IPS-20b (cell line): ENCODE measurements at regions not wholly inside any gene's neighbourhood (a gene's known extent, or its start where the extent isn't known, plus 50 kb on each side); places are given as distances from the start of the nearest gene placed in this dataset.

Experiments used
- H3K27ac ChIP-seq: one replicate; pipeline ENCODE4 v1.5.1; 2013; ENCODE audit warnings: low read length
- H3K27me3 ChIP-seq: 2 replicates; pipeline ENCODE4 v1.6.1; 2013; ENCODE audit warnings: mild to moderate bottlenecking, low read length, inconsistent platforms; ENCODE audit not compliant: insufficient read depth
- H3K36me3 ChIP-seq: 2 replicates; pipeline ENCODE4 v1.6.1; 2013; ENCODE audit warnings: low read depth, mild to moderate bottlenecking, inconsistent platforms, low read length, moderate library complexity; ENCODE audit not compliant: insufficient read depth
- H3K4me1 ChIP-seq: 2 replicates; pipeline ENCODE4 v1.6.1; 2013; ENCODE audit warnings: mild to moderate bottlenecking, control low read depth, inconsistent platforms, low read length, moderate library complexity; ENCODE audit not compliant: insufficient read depth
- H3K4me3 ChIP-seq: 2 replicates; pipeline ENCODE4 v1.5.1; 2013; ENCODE audit warnings: mild to moderate bottlenecking, low read length, inconsistent platforms
- H3K9ac ChIP-seq: 2 replicates; pipeline ENCODE4 v1.6.1; 2013; ENCODE audit warnings: low read depth, mild to moderate bottlenecking, inconsistent platforms, low read length, moderate library complexity
- H3K9me3 ChIP-seq: 2 replicates; pipeline ENCODE4 v1.6.1; 2013; ENCODE audit warnings: mild to moderate bottlenecking, low read depth, low read length, inconsistent platforms; ENCODE audit not compliant: insufficient read depth

DNA sequence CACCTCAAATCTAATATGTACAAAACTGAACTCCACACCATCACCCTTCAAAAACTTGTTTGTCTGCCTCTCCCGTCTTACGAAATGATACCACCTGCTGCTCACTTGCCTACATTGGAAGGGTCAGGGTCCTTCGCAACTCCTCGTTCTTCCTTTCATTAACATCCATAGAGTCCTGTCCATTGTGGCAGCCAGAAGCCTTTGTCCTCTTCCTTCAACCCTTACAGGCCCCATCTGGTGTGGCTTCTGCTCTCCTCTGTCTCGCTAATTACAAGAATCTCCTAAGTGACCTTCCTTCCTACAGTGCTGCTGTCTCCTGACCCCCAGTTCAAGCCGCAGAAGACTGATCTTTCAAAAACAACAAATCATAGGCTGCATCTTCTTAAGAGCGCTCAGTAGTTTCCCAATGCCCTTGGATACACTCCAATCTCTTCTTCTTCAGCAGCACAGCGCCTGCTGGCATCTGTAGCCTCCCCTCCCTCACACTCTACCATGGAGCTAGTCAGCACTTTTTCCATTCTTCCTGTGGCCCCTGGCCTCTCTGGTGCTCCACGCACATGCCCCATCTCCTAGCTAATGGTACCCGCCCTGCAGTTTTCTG is 382.7 kb downstream of the LIG4 start:
- H3K27ac ChIP-seq = no peak overlapping the region
- no peak overlapping the region for H3K9ac ChIP-seq
- H3K9me3 ChIP-seq = no peaks in the 10 kb centered on the region
- peaks cover 11% of the 10 kb centered on the region; the same call in 1 of the 2 replicates for H3K4me1 ChIP-seq
- no peak overlapping the region for H3K4me3 ChIP-seq
- no peaks in the 10 kb centered on the region for H3K36me3 ChIP-seq
- H3K27me3 ChIP-seq = no peaks in the 10 kb centered on the region

DNA sequence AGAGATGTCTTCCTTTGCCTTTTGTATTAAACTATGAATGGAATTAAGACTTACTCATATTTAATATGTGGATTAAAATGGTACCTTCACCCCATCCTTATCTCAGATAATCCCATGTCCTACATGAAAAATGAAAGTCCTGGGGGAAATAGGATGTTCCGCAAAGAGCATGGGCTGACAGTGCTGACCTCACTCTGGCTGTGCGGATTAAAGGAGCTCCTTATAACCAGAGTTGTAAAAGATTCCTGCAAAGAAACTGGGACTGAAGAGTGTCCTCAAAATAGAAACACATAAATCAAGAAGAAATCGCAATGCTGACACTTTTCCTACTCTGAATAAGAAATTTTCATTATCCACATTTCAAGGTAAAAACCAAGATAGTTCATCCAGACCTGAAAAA is 384.5 kb downstream of the LIG4 start:
- no peaks in the 10 kb centered on the region for H3K9me3 ChIP-seq
- no peaks in the 10 kb centered on the region for H3K27me3 ChIP-seq
- H3K27ac ChIP-seq = no peak overlapping the region
- no peak overlapping the region for H3K9ac ChIP-seq
- H3K4me3 ChIP-seq = no peak overlapping the region
- H3K4me1 ChIP-seq = peaks cover 5% of the 10 kb centered on the region; the same call in 1 of the 2 replicates
- no peaks in the 10 kb centered on the region for H3K36me3 ChIP-seq

DNA sequence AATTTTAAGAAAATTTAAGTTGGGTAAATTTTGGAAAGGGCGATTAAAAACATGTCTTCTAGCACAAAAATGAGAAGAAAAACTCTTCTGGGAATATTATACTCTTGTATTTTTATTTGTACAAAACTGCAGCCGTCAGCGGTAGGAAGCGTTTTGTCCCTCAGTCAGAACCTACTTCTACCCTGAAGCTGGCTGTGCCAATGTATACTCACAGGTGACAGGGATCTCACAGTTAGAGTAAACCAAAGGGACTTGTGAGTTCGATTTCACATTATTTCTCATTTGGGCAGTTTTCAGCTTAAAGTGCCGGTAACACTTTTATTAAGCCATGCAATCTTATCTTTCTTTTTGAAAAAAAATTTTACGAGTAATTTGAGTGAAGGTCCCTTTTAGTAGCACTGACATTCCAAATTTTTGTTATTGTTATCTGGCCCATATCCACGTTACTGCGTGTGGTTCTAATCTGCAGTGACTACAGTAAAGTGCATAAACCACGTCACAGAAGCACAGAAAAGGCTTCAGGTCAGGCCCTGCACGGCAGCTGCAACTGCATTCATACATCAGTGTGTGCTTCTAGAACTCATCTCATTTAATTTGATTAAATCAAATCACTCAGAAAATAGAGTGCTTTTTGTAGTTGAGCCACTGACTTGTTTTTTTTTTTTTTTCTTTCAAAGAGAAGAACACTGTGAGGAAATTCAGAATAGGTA is 387.3 kb downstream of the LIG4 start:
- no peak overlapping the region for H3K4me3 ChIP-seq
- H3K27ac ChIP-seq = no peak overlapping the region
- H3K27me3 ChIP-seq = no peaks in the 10 kb centered on the region
- no peaks in the 10 kb centered on the region for H3K9me3 ChIP-seq
- H3K4me1 ChIP-seq = no peaks in the 10 kb centered on the region
- H3K36me3 ChIP-seq = no peaks in the 10 kb centered on the region
- no peak overlapping the region for H3K9ac ChIP-seq

DNA sequence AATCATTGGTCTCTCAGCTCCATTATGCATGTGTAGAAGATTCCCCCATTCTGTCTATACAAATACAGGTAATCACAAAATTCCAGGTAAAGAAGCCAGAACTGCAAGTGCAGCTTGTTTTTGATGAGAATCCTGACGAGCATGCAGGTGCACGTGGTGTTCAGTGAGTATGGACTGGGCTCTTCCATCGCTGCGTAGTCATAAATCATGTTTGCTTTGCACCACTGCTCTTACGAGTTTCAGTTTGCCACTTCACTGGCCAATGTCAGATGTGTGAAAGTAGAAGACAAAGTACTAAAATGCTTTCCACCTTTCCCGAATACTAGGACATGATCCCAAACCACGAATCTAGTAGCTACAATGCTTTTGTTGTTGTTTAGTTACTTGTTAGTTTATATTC is 390.7 kb downstream of the LIG4 start:
- Histone ChIP-seq H3K27me3 (no peaks in the 10 kb centered on the region), H3K4me3 (no peak overlapping the region), H3K36me3 (no peaks in the 10 kb centered on the region), H3K4me1 (peaks cover 16% of the 10 kb centered on the region; the same call in 1 of the 2 replicates), H3K9ac (no peak overlapping the region), H3K9me3 (no peaks in the 10 kb centered on the region), H3K27ac (no peak overlapping the region)

DNA sequence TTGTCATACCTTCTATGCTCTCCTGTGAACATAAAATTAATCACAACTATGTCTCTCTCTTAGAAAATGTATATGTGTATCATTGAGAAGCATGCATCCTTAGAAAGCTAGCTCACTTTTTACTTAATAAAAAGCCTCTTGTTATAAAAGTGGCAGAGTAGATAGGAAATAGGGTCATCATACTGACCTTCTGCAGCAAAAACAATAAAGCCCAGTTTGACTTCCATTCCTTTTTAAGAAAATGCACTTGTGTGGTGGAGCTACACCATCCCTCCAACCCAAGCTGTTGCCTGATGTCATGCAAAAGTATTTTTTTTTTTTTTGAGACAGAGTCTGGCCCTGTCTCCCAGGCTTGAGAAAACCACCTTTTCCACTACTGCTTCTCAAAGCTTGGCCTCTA is 393.3 kb downstream of the LIG4 start:
- no peaks in the 10 kb centered on the region for H3K9me3 ChIP-seq
- H3K9ac ChIP-seq = no peak overlapping the region
- peaks cover 22% of the 10 kb centered on the region; the same call in 1 of the 2 replicates for H3K4me1 ChIP-seq
- no peaks in the 10 kb centered on the region for H3K27me3 ChIP-seq
- H3K27ac ChIP-seq = no peak overlapping the region
- H3K4me3 ChIP-seq = no peak overlapping the region
- no peaks in the 10 kb centered on the region for H3K36me3 ChIP-seq

DNA sequence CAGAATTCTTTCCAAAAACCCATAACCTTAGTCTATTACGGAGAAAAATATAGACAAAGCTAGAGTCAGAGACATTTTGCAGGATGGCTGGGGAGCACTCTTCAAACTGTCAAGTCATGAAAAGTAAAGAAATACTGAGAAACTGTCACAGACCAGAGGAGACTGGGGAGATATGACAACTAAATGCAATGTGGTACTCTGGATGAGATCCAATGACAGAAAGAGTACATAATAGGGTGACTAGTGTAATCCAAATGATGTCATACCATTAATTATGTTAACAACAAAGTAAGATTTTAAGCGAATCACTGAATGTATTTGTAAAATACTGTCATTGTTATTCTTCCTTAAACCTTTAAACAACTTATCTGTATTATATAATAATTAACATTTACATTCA is 393.8 kb downstream of the LIG4 start:
- no peak overlapping the region for H3K27ac ChIP-seq
- H3K4me1 ChIP-seq = peaks cover 25% of the 10 kb centered on the region; the same call in 1 of the 2 replicates
- H3K9me3 ChIP-seq = no peaks in the 10 kb centered on the region
- H3K4me3 ChIP-seq = no peak overlapping the region
- H3K9ac ChIP-seq = no peak overlapping the region
- H3K27me3 ChIP-seq = no peaks in the 10 kb centered on the region
- H3K36me3 ChIP-seq = no peaks in the 10 kb centered on the region

DNA sequence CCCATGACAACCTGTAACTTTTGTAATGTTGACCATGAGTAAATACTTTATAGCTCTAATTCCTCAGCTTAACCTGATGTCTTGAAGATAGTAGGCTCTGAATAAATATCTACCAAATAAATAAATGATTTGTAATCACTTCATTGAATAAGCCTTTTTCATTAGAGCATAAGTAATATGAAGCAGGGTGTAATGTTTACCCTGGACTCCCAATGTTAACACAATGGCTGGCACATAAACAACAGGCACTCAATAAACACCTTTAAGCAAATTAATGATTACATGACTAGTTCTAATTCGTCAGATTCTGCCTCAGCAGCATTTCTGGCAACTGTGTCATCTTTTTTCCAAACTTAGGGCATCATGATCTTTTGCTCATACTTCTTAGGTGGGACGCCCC is 396.3 kb downstream of the LIG4 start:
- no peaks in the 10 kb centered on the region for H3K27me3 ChIP-seq
- no peaks in the 10 kb centered on the region for H3K36me3 ChIP-seq
- no peak overlapping the region for H3K9ac ChIP-seq
- no peak overlapping the region for H3K4me3 ChIP-seq
- H3K27ac ChIP-seq = no peak overlapping the region
- H3K9me3 ChIP-seq = no peaks in the 10 kb centered on the region
- H3K4me1 ChIP-seq = peaks cover 25% of the 10 kb centered on the region; the same call in 1 of the 2 replicates

DNA sequence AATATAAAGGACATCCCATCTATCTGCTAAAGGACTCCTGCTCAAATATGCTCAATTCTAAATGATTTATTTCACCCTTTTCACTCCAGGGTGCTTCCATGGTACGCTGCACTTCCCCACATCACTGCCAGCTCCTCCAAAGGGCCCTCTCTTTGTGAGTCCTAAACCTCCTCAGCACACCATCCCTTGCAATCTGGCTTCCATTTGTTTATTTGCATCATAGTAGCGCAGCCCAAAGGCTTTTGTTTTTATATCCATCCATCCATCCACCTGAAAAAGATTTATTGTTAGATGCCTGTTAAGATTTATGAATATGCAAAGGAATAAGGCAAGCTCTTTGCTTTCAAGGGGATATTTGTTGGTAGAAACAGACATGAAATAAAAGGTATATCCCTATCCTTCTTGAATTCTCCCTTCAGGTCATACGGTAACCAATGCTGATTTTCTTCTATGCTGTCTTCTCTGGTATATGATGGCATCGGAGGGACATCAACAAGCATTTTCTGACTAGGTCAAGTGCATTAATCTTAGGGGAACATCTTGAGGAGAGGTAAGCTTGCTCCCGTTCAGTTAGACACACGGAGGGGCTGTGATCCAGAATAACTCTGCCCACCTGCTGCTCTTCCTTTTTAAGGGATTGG is 397.6 kb downstream of the LIG4 start:
- Histone ChIP-seq H3K9ac (peak overlapping the region; percentile 24; the same call in 1 of the 2 replicates), H3K27me3 (no peaks in the 10 kb centered on the region), H3K9me3 (no peaks in the 10 kb centered on the region), H3K4me3 (no peak overlapping the region; the same call in 1 of the 2 replicates), H3K36me3 (no peaks in the 10 kb centered on the region), H3K27ac (peak overlapping the region; percentile 4), H3K4me1 (peaks cover 25% of the 10 kb centered on the region; the same call in 1 of the 2 replicates)

DNA sequence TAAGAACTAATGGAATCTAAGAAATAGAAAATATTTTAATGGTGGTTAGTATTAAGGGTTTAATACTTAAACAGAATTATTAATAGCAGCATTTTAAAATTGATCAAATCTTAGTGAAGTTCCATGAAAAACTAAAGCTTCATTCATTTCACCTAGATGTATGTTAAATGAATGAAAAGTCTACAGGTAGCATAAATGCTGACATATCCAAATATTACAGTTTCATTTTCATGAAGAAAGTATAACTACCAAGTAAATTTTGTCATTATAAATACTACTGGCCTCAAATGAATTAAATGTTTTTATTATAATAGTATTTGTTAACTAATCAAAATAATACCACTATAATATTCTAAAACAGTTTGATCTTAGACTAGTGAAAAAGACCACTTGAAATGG is 403.3 kb downstream of the LIG4 start:
- no peaks in the 10 kb centered on the region for H3K27me3 ChIP-seq
- no peak overlapping the region for H3K27ac ChIP-seq
- peaks cover 14% of the 10 kb centered on the region; the same call in 1 of the 2 replicates for H3K4me1 ChIP-seq
- H3K9me3 ChIP-seq = no peaks in the 10 kb centered on the region
- no peak overlapping the region for H3K4me3 ChIP-seq
- no peak overlapping the region for H3K9ac ChIP-seq
- H3K36me3 ChIP-seq = no peaks in the 10 kb centered on the region

DNA sequence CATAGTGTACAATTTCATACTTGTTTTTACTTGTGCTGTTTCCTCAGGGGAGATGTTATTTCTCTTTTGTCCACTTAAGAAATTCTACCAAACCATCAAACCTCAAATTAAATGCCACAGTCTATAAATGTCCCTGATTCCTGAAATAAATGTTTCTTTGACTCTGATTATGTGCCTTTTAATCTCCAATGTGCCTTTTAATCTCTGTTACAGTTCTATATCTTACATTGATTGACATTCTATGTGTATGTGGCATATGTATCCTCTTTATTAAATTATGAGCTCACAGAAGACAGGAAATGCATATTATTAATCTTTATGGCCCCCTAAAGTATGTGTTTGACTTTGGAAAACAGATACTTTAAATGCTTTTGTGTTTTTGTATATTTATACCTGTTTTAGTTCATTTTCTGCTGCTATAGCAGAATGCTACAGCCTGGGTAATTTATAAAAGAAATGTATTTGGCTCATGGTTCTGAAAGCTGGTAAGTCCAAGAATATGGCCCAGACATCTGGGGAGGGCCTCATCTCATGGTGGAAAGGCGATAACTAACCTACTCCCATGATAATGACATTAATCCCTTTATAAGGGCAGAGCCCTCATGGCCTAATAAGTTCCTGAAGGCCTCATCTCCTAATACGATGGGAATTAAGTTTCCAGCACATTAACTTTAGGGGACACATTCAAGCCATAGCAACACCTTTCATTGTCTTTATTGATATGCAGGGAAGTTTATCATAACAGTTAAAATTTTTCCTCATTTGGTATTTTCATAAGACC is 403.9 kb downstream of the LIG4 start:
- Histone ChIP-seq H3K4me1 (peaks cover 10% of the 10 kb centered on the region; the same call in 1 of the 2 replicates), H3K9me3 (no peaks in the 10 kb centered on the region), H3K36me3 (no peaks in the 10 kb centered on the region), H3K9ac (no peak overlapping the region), H3K27me3 (no peaks in the 10 kb centered on the region), H3K4me3 (no peak overlapping the region), H3K27ac (no peak overlapping the region)

DNA sequence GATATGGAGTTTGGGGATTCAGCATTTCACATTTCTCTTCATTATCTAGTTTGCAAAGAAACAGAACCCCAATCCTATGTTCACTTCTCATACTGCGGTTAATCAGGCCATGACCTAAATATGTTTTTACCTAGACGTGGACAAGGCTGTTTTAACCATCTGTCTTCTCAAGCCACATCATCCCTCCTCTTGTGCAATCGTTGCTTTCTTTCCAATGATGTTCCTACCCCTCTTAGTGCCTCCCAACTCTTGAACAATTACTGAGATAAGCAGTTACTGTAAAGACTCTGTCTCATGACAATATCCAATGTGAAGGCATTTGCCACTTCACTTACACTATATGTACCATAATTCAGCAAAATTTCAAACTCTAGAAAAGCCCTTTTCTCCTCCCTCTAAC is 406.2 kb downstream of the LIG4 start:
- H3K27ac ChIP-seq = no peak overlapping the region
- H3K27me3 ChIP-seq = no peaks in the 10 kb centered on the region
- H3K9ac ChIP-seq = no peak overlapping the region

More for the DNA sequence above, 406.2 kb downstream of the LIG4 start:
- Histone ChIP-seq H3K36me3 (no peaks in the 10 kb centered on the region), H3K4me3 (no peak overlapping the region), H3K4me1 (peaks cover 12% of the 10 kb centered on the region; the same call in 1 of the 2 replicates), H3K9me3 (no peaks in the 10 kb centered on the region)
